ENCODE measurements at regions not wholly inside any gene's neighbourhood (a gene's known extent, or its start where the extent isn't known, plus 50 kb on each side); places are given as distances from the start of the nearest gene placed in this dataset.

DNA sequence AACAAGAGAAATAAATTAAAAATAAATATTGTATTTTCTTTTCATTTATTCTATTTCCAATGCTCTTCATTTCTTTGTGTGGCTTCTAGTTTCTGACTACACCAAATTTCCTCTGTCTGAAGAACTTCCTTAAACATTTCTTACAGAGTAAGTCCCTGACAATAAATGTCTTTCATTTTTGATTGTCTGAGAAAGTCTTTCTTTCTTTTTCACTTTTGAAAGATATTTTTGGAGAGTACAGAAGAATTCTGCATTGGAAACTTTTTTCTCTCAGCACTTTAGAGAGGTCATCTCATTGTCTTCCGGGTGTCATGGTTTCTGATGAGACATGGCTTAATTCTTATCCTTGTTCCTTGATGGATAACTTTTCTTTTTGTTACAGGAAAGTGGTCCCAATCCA lies 119.6 kb downstream of the MOBP start:
- DNase-seq (ENCODE audit: low read depth) = no peak
- TF ChIP-seq, protein P1, sequence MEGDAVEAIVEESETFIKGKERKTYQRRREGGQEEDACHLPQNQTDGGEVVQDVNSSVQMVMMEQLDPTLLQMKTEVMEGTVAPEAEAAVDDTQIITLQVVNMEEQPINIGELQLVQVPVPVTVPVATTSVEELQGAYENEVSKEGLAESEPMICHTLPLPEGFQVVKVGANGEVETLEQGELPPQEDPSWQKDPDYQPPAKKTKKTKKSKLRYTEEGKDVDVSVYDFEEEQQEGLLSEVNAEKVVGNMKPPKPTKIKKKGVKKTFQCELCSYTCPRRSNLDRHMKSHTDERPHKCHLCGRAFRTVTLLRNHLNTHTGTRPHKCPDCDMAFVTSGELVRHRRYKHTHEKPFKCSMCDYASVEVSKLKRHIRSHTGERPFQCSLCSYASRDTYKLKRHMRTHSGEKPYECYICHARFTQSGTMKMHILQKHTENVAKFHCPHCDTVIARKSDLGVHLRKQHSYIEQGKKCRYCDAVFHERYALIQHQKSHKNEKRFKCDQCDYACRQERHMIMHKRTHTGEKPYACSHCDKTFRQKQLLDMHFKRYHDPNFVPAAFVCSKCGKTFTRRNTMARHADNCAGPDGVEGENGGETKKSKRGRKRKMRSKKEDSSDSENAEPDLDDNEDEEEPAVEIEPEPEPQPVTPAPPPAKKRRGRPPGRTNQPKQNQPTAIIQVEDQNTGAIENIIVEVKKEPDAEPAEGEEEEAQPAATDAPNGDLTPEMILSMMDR (IDR thresholded peaks at IDR 0.05; ENCODE audit: low read depth, low read length, missing control alignments) = no peak
- H3K4me3 ChIP-seq (ENCODE audit: low read depth, low read length) = no peak overlapping the region
- in situ Hi-C loops (cut with HindIII; ENCODE audit: low sequenced_read_pairs) = no loop called here

DNA sequence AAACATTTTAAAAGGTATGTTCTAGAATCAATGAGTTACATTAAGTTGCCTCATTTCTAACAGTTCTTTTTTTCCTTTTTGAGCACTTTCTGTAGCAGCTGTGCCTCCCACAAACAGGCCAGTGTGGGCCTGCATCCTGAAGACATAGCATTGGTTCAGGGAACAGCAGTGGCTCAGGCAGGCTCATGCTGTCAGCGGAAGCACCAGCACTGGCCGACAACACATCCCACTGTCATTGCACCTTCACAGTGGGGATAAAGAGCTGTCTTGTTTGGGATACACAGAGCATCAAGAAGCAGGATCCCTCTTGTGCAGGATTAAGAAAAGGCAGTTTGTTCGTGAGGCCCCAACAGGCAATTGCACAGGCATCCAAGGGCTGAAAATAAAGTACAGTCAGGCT lies 123.3 kb downstream of the MOBP start:
- H3K4me3 ChIP-seq (ENCODE audit: low read depth, low read length) = no peak overlapping the region
- TF ChIP-seq, protein P1 (IDR thresholded peaks at IDR 0.05; ENCODE audit: low read depth, low read length, missing control alignments) = no peak
- no peak for DNase-seq (ENCODE audit: low read depth)
- in situ Hi-C loops (cut with HindIII; ENCODE audit: low sequenced_read_pairs) = no loop called here

DNA sequence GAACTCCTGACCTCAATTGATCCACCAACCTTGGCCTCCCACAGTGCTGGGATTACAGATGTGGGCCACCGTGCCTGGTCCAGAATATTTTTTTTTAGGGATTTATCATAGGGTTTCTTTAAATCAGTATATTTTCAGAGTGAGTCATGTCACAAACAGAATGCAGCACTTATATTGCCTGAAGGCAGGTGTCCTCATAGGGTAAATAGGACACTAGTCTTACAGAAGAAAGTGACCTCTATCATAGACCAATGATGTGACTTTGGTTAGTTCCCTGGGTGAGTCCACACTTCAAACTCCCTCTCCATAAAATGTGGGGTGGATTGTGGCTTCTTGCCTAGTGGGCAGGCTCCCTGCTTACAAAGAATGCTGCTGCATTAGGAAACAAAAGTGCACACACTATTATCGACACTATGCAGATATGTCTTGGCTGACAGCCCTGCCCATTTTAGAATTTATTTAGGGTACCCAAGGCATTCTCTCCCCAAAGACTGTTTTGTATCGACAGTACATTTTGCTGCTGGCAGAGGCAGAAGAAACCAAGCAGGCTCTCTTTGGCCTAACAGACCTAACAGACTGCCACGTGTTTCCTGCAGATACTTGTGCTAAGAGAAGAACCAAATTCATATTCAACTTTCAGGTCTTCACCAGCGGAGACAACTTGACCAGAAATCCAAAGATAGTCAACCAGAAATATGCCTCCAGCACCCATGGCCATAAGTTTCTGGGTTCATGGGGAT lies 125.0 kb downstream of the MOBP start:
- TF ChIP-seq, protein P1 (IDR thresholded peaks at IDR 0.05; ENCODE audit: low read depth, low read length, missing control alignments) = no peak
- in situ Hi-C loops (cut with HindIII; ENCODE audit: low sequenced_read_pairs) = no loop called here
- no peak overlapping the region for H3K4me3 ChIP-seq (ENCODE audit: low read depth, low read length)
- DNase-seq (ENCODE audit: low read depth) = no peak

DNA sequence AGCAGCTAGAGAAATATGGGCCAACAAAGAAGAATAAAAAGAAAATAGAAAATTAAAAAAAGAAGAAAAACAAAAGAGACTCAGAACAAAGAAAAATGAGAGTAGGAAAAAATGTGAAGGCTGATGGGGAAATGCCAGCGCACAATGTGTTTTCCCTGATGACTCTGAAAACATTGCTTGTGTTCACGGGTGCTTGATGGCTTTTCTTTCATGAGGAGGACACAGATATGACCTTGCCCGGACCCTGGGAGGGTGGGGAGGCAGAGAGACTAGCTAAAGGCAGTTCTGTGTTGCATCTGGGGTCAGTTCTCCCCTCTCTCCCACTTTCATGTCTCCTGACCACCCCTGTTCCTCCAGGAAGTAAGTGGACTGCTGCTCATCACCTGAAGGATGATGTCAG lies 125.9 kb downstream of the MOBP start:
- no peak overlapping the region for H3K4me3 ChIP-seq (ENCODE audit: low read depth, low read length)
- DNase-seq (ENCODE audit: low read depth) = no peak
- in situ Hi-C loops (cut with HindIII; ENCODE audit: low sequenced_read_pairs) = no loop called here
- TF ChIP-seq, protein P1 (IDR thresholded peaks at IDR 0.05; ENCODE audit: low read depth, low read length, missing control alignments) = no peak

DNA sequence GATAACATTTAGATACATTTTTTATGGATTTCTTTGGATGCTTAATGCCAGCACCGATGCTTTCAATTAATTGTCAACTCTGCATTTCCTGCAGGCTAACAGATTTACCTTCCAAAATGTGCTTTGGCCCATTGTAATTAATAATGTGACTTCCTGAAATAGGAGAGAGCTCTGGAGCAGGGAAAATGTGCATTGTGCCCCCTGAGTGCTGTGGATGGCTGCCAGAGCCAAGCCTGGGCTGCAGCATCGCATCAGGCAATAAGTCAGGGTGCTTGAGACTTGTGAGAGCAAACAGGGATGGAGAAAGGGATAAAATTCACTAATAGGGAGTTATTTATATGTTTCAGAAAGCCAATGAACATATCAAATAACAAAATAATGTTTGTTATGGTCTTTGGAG lies 133.8 kb downstream of the MOBP start:
- TF ChIP-seq, protein P1 (IDR thresholded peaks at IDR 0.05; ENCODE audit: low read depth, low read length, missing control alignments) = no peak
- in situ Hi-C loops (cut with HindIII; ENCODE audit: low sequenced_read_pairs) = no loop called here
- no peak for DNase-seq (ENCODE audit: low read depth)
- H3K4me3 ChIP-seq (ENCODE audit: low read depth, low read length) = no peak overlapping the region

DNA sequence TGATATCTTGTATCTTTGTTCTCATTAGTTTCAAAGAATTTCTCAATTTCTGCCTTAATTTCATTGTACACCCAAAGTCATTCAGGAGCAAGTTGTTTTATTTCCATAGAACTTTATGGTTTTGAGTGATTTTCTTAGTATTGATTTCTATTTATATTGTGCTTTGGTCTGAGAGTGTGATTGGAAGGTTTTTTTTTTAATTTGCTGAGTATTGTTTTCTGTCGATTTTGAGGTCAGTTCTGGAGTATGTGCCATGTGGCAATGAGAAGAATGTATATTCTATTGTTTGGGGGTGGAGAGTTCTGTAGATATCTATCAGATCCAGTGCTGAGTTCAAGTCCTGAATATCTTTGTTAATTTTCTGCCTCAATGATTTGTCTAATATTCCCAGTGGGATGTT lies 138.4 kb downstream of the MOBP start:
- no peak for DNase-seq (ENCODE audit: low read depth)
- TF ChIP-seq, protein P1 (IDR thresholded peaks at IDR 0.05; ENCODE audit: low read depth, low read length, missing control alignments) = no peak
- in situ Hi-C loops (cut with HindIII; ENCODE audit: low sequenced_read_pairs) = no loop called here
- H3K4me3 ChIP-seq (ENCODE audit: low read depth, low read length) = no peak overlapping the region
